Neural cell (in vitro differentiated cells): ENCODE measurements at regions not wholly inside any gene's neighbourhood (a gene's known extent, or its start where the extent isn't known, plus 50 kb on each side); places are given as distances from the start of the nearest gene placed in this dataset.

Experiments used
- H2AFZ ChIP-seq: fragments of 200-600, 300-800 bp; sonication (generic), shearing (Covaris generic); 2 replicates; pipeline ENCODE4 v1.6.0; 2014; ENCODE audit warnings: low read depth, mild to moderate bottlenecking, antibody characterized with exemption, low read length, moderate library complexity
- H3F3A ChIP-seq: fragments of 200-600 bp; shearing (Covaris generic); 2 replicates; pipeline ENCODE4 v1.6.1; 2016; ENCODE audit warnings: mild to moderate bottlenecking, moderate library complexity, mixed read lengths, antibody characterized with exemption, low read length; ENCODE audit not compliant: insufficient read depth, poor library complexity, severe bottlenecking
- H3K27ac ChIP-seq: fragments of 200-600, 300-800 bp; sonication (generic), shearing (Covaris generic); 2 replicates; pipeline ENCODE4 v1.5.1; 2014; ENCODE audit warnings: mild to moderate bottlenecking, low read length, moderate library complexity
- H3K27me3 ChIP-seq: fragments of 300-800, 200-600 bp; sonication (generic), shearing (Covaris generic); 2 replicates; pipeline ENCODE4 v1.6.0; 2014; ENCODE audit warnings: mild to moderate bottlenecking, low read depth, low read length, moderate library complexity; ENCODE audit not compliant: insufficient read depth
- H3K36me3 ChIP-seq: fragments of 300-800, 200-600 bp; sonication (generic), shearing (Covaris generic); 2 replicates; pipeline ENCODE4 v1.5.1; 2014; ENCODE audit warnings: mild to moderate bottlenecking, antibody characterized with exemption, low read length, moderate library complexity; ENCODE audit not compliant: insufficient read depth
- H3K4me2 ChIP-seq: fragments of 300-800, 200-600 bp; sonication (generic), shearing (Covaris generic); 2 replicates; pipeline ENCODE4 v1.6.0; 2014; ENCODE audit warnings: mild to moderate bottlenecking, low read length
- H3K4me3 ChIP-seq: fragments of 300-800, 200-600 bp; sonication (generic), shearing (Covaris generic); 2 replicates; pipeline ENCODE4 v1.5.1; 2014; ENCODE audit warnings: mild to moderate bottlenecking, low read length, moderate library complexity
- H3K79me2 ChIP-seq: fragments of 200-600 bp; shearing (Covaris generic); replicated peaks from 2 replicates; pipeline ENCODE4 v1.6.0; 2014; ENCODE audit warnings: mild to moderate bottlenecking, low read length, moderate library complexity; ENCODE audit not compliant: insufficient read depth
- H3K9ac ChIP-seq: fragments of 300-800, 200-600 bp; sonication (generic), shearing (Covaris generic); 2 replicates; pipeline ENCODE4 v1.6.1; 2016; ENCODE audit warnings: mild to moderate bottlenecking, low read length, mixed read lengths
- H3K9me2 ChIP-seq: fragments of 200-600 bp; shearing (Covaris generic); 2 replicates; pipeline ENCODE4 v1.6.1; 2016; ENCODE audit warnings: mild to moderate bottlenecking, low read length, mixed read lengths; ENCODE audit not compliant: insufficient read depth
- H3K9me3 ChIP-seq: fragments of 200-600, 300-800 bp; sonication (generic), shearing (Covaris generic); 2 replicates; pipeline ENCODE4 v1.6.1; 2016; ENCODE audit warnings: mild to moderate bottlenecking, mixed run types, low read length, moderate library complexity, mixed read lengths
- H4K20me1 ChIP-seq: fragments of 200-600 bp; shearing (Covaris generic); 2 replicates; pipeline ENCODE4 v1.6.1; 2016; ENCODE audit warnings: mild to moderate bottlenecking, mixed run types; ENCODE audit not compliant: insufficient read depth
- CTCF ChIP-seq: fragments of 450-650 bp; IDR thresholded peaks from 2 replicates; pipeline ENCODE4 v1.5.1; 2014; ENCODE audit warnings: antibody characterized with exemption, mild to moderate bottlenecking, moderate library complexity; ENCODE audit not compliant: poor library complexity, severe bottlenecking
- EP300 ChIP-seq: fragments of 450-650 bp; conservative IDR thresholded peaks from 2 replicates; pipeline ENCODE4 v1.6.1; 2014; ENCODE audit warnings: antibody characterized with exemption, mild to moderate bottlenecking, moderate library complexity; ENCODE audit not compliant: poor library complexity, severe bottlenecking
- EZH2 ChIP-seq: fragments of 200-600, 300-800 bp; shearing (Covaris generic), sonication (generic); IDR thresholded peaks from 2 replicates; pipeline ENCODE4 v1.6.1; 2014; ENCODE audit warnings: antibody characterized with exemption, low read length, borderline replicate concordance, mild to moderate bottlenecking; ENCODE audit not compliant: insufficient read depth, poor library complexity, severe bottlenecking
- MXI1 ChIP-seq: fragments of 450-650 bp; conservative IDR thresholded peaks from 2 replicates; pipeline ENCODE4 v1.6.1; 2014; ENCODE audit warnings: antibody characterized with exemption, mild to moderate bottlenecking; ENCODE audit not compliant: poor library complexity, severe bottlenecking
- POLR2AphosphoS5 ChIP-seq: IDR thresholded peaks from 2 replicates; pipeline ENCODE4 v1.6.1; 2012
- RAD21 ChIP-seq: fragments of 450-650 bp; conservative IDR thresholded peaks from 2 replicates; pipeline ENCODE4 v1.6.1; 2014; ENCODE audit warnings: antibody characterized with exemption, mild to moderate bottlenecking, moderate library complexity
- REST ChIP-seq: IDR thresholded peaks from 2 replicates; pipeline ENCODE4 v1.6.1; 2012; ENCODE audit warnings: borderline replicate concordance
- SMC3 ChIP-seq: fragments of 450-650 bp; conservative IDR thresholded peaks from 2 replicates; pipeline ENCODE4 v1.6.1; 2014; ENCODE audit warnings: antibody characterized with exemption, mild to moderate bottlenecking, moderate library complexity; ENCODE audit not compliant: poor library complexity
- TAF1 ChIP-seq: IDR thresholded peaks from 2 replicates; pipeline ENCODE4 v1.6.1; 2012; ENCODE audit warnings: low read depth

GRCh38 chrX:140065961-140066662 is 100.8 kb upstream of the CXorf66 start:
- Histone ChIP-seq H3K9me3 (no peaks in the 10 kb centered on the region), H2AFZ (no peak overlapping the region), H4K20me1 (no peaks in the 10 kb centered on the region), H3K4me3 (no peak overlapping the region), H3K9ac (no peak overlapping the region), H3K27me3 (no peaks in the 10 kb centered on the region), H3K27ac (no peak overlapping the region), H3K4me2 (no peak overlapping the region), H3F3A (no peaks in the 10 kb centered on the region), H3K9me2 (no peaks in the 10 kb centered on the region), H3K79me2 (no peaks in the 10 kb centered on the region), H3K36me3 (no peaks in the 10 kb centered on the region)
- TF ChIP-seq EP300 (no peak), MXI1 (no peak), TAF1 (no peak), EZH2 (no peak), POLR2AphosphoS5 (no peak), CTCF (no peak), REST (no peak), SMC3 (no peak), RAD21 (no peak)

DNA sequence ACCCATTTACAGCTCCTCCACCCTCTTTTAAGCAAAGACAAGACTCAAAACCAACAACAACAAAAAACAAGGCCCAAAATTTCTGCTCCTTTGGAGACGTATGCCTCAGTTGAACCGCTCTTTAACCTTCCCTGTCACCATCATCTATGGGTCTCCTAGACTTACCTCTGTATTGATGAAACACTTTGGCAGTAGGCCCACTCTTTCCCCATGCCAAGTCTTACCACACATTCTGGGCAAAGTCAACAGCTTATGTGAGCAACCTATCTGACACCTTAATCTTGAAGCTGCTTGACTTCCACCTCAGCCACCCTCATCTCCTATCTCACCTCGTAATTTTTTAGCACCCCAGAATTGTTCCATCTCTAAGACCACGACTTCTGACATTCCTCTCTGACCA is 99.7 kb upstream of the CXorf66 start:
- Histone ChIP-seq H3K79me2 (no peaks in the 10 kb centered on the region), H3K9ac (no peak overlapping the region), H4K20me1 (no peaks in the 10 kb centered on the region), H2AFZ (no peak overlapping the region), H3K9me2 (no peaks in the 10 kb centered on the region), H3K4me2 (no peak overlapping the region), H3F3A (no peaks in the 10 kb centered on the region), H3K27me3 (no peaks in the 10 kb centered on the region), H3K4me3 (no peak overlapping the region), H3K27ac (no peak overlapping the region), H3K36me3 (no peaks in the 10 kb centered on the region), H3K9me3 (no peaks in the 10 kb centered on the region)
- no peak for TF ChIP-seq MXI1
- TF ChIP-seq CTCF = no peak
- TF ChIP-seq REST = no peak
- TF ChIP-seq SMC3 = no peak
- no peak for TF ChIP-seq EP300
- no peak for TF ChIP-seq POLR2AphosphoS5
- TF ChIP-seq RAD21 = no peak
- TF ChIP-seq EZH2 = no peak
- no peak for TF ChIP-seq TAF1
